Muscle layer of duodenum (tissue), 2 donors: ENCODE measurements at regions not wholly inside any gene's neighbourhood (a gene's known extent, or its start where the extent isn't known, plus 50 kb on each side); places are given as distances from the start of the nearest gene placed in this dataset.
A peak's percentile ranks its signal among the peaks of the same experiment; 100 is the strongest.

Experiments used
- H3K27ac ChIP-seq: one replicate; pipeline ENCODE4 v1.7.0; 2013; ENCODE audit warnings: mild to moderate bottlenecking, low read length
- H3K27me3 ChIP-seq: one replicate; pipeline ENCODE4 v1.7.0; 2013; ENCODE audit warnings: low read depth, mild to moderate bottlenecking, control low read depth, low read length
- H3K36me3 ChIP-seq, 2 donors: one replicate each; pipeline ENCODE4 v1.7.0; 2013; ENCODE audit warnings: low read length in 2 of 2, control low read depth in 1 of 2, mild to moderate bottlenecking in 1 of 2; ENCODE audit not compliant: insufficient read depth in 2 of 2, control insufficient read depth in 1 of 2
- H3K4me1 ChIP-seq, 2 donors: one replicate each; pipeline ENCODE4 v1.7.0; 2013; ENCODE audit warnings: low read length in 2 of 2, mild to moderate bottlenecking in 2 of 2, control low read depth in 1 of 2, moderate library complexity in 1 of 2; ENCODE audit not compliant: insufficient read depth in 2 of 2, control insufficient read depth in 1 of 2
- H3K4me3 ChIP-seq, 2 donors: one replicate each; pipeline ENCODE4 v1.7.0; 2013; ENCODE audit warnings: low read length in 2 of 2, low read depth in 1 of 2, mild to moderate bottlenecking in 1 of 2
- H3K9me3 ChIP-seq, 2 donors: one replicate each; pipeline ENCODE4 v1.7.0; 2013; ENCODE audit warnings: low read length in 2 of 2, control low read depth in 1 of 2, mild to moderate bottlenecking in 1 of 2; ENCODE audit not compliant: control insufficient read depth in 1 of 2
- donor health status: healthy.

- H3K4me1 ChIP-seq = peaks cover 7% of the 10 kb centered on the region in 2 donors
- no peak overlapping the region for H3K4me3 ChIP-seq
- H3K27me3 ChIP-seq = no peaks in the 10 kb centered on the region
- no peak overlapping the region for H3K27ac ChIP-seq
- no peaks in the 10 kb centered on the region for H3K9me3 ChIP-seq
- no peaks in the 10 kb centered on the region for H3K36me3 ChIP-seq
These were observed 66.8 kb upstream of the CD93 start for GRCh38 chr20:23152902-23153301.

- no peak overlapping the region for H3K4me3 ChIP-seq
- H3K4me1 ChIP-seq = peaks cover 7 to 12% of the 10 kb centered on the region in 2 donors
- H3K9me3 ChIP-seq = no peaks in the 10 kb centered on the region
- H3K27ac ChIP-seq = peak overlapping the region; percentile 40
- H3K36me3 ChIP-seq = no peaks in the 10 kb centered on the region
- H3K27me3 ChIP-seq = no peaks in the 10 kb centered on the region
These were observed 66.3 kb upstream of the CD93 start for GRCh38 chr20:23152308-23152892.

- Histone ChIP-seq H3K27ac (peak overlapping the region; percentile 40), H3K4me1 (peaks cover 7 to 13% of the 10 kb centered on the region in 2 donors), H3K36me3 (no peaks in the 10 kb centered on the region)
These were observed 65.8 kb upstream of the CD93 start for GRCh38 chr20:23151885-23152284.

GRCh38 chr20:23151008-23151703 is 65.0 kb upstream of the CD93 start:
- Histone ChIP-seq H3K4me1 (peaks cover 7 to 13% of the 10 kb centered on the region in 2 donors), H3K36me3 (no peaks in the 10 kb centered on the region), H3K27ac (no peak overlapping the region), H3K27me3 (no peaks in the 10 kb centered on the region), H3K4me3 (no peak overlapping the region), H3K9me3 (no peaks in the 10 kb centered on the region)

More at GRCh38 chr20:23151885-23152284, 65.8 kb upstream of the CD93 start:
- no peaks in the 10 kb centered on the region for H3K27me3 ChIP-seq
- H3K9me3 ChIP-seq = no peaks in the 10 kb centered on the region
- H3K4me3 ChIP-seq = no peak overlapping the region

- H3K27me3 ChIP-seq = no peaks in the 10 kb centered on the region
- H3K4me1 ChIP-seq = peaks cover 7 to 13% of the 10 kb centered on the region in 2 donors
- no peak overlapping the region for H3K4me3 ChIP-seq
- no peaks in the 10 kb centered on the region for H3K9me3 ChIP-seq
- no peaks in the 10 kb centered on the region for H3K36me3 ChIP-seq
- H3K27ac ChIP-seq = no peak overlapping the region
These were observed 64.3 kb upstream of the CD93 start for GRCh38 chr20:23150304-23151007.

- Histone ChIP-seq H3K9me3 (no peaks in the 10 kb centered on the region), H3K4me3 (no peak overlapping the region), H3K36me3 (no peaks in the 10 kb centered on the region), H3K27ac (no peak overlapping the region), H3K4me1 (peaks cover 7 to 13% of the 10 kb centered on the region in 2 donors), H3K27me3 (no peaks in the 10 kb centered on the region)
These were observed 63.6 kb upstream of the CD93 start for GRCh38 chr20:23149623-23150279.

GRCh38 chr20:23148731-23149570 is 62.8 kb upstream of the CD93 start:
- Histone ChIP-seq H3K27me3 (no peaks in the 10 kb centered on the region), H3K9me3 (no peaks in the 10 kb centered on the region), H3K36me3 (no peaks in the 10 kb centered on the region), H3K4me1 (peaks cover 7 to 13% of the 10 kb centered on the region in 2 donors), H3K27ac (peak overlapping the region; percentile 27), H3K4me3 (no peak overlapping the region)

GRCh38 chr20:23147964-23148730 is 62.0 kb upstream of the CD93 start:
- H3K36me3 ChIP-seq = no peaks in the 10 kb centered on the region
- no peaks in the 10 kb centered on the region for H3K9me3 ChIP-seq
- no peaks in the 10 kb centered on the region for H3K27me3 ChIP-seq
- H3K27ac ChIP-seq = peak overlapping the region; percentile 27
- peaks cover 7 to 13% of the 10 kb centered on the region in 2 donors for H3K4me1 ChIP-seq
- no peak overlapping the region for H3K4me3 ChIP-seq

- Histone ChIP-seq H3K27ac (peak overlapping the region; percentile 27), H3K4me1 (peaks cover 7 to 13% of the 10 kb centered on the region in 2 donors), H3K9me3 (no peaks in the 10 kb centered on the region), H3K27me3 (no peaks in the 10 kb centered on the region), H3K4me3 (no peak overlapping the region), H3K36me3 (no peaks in the 10 kb centered on the region)
These were observed 61.5 kb upstream of the CD93 start for GRCh38 chr20:23147647-23147963.

GRCh38 chr20:23146857-23147637 is 60.9 kb upstream of the CD93 start:
- H3K9me3 ChIP-seq = no peaks in the 10 kb centered on the region
- no peaks in the 10 kb centered on the region for H3K36me3 ChIP-seq
- H3K4me3 ChIP-seq = no peak overlapping the region
- H3K27ac ChIP-seq = peak overlapping the region; percentile 27
- no peaks in the 10 kb centered on the region for H3K27me3 ChIP-seq
- H3K4me1 ChIP-seq = peaks cover 2 to 10% of the 10 kb centered on the region in 2 donors
